H1 (cell line): ENCODE measurements at regions not wholly inside any gene's neighbourhood (a gene's known extent, or its start where the extent isn't known, plus 50 kb on each side); places are given as distances from the start of the nearest gene placed in this dataset.

ENCODE experiments used
- CTCF ChIA-PET: fragments of 300-600 bp; sonication (Branson Sonifier 250); formaldehyde crosslinking; loops from one replicate; lab custom pipeline; 2021; ENCODE audit not compliant: partially characterized antibody; lab: Charles Lee
- POLR2A ChIA-PET: fragments of 300-600 bp; sonication (Branson Sonifier 250); formaldehyde crosslinking; loops from one replicate; lab custom pipeline; 2021; ENCODE audit warnings: inconsistent platforms; ENCODE audit not compliant: partially characterized antibody; lab: Charles Lee
- DNase-seq, 2 experiments: peaks; one replicate each; pipeline versions ENCODE4 v3.0.0 to v3.0.0-alpha.2; 2010 to 2022; ENCODE audit warnings: low spot score in 2 of 2, low read depth in 1 of 2, mixed read lengths in 1 of 2
- FAIRE-seq: peaks from 2 replicates; lab custom pipeline; 2011; peaks lifted over from hg19 to GRCh38; lab: Jason Lieb, UNC
- H2AFZ ChIP-seq: 2 replicates; pipeline ENCODE4 v1.8.1; 2012; ENCODE audit warnings: low read length, inconsistent platforms
- H2AK5ac ChIP-seq: 2 replicates; pipeline ENCODE4 v1.6.1; 2013; ENCODE audit warnings: low read depth, low read length
- H2BK120ac ChIP-seq: replicated peaks from 2 replicates; pipeline ENCODE3; 2013; ENCODE audit warnings: low read depth, low read length, inconsistent platforms
- H2BK12ac ChIP-seq: 2 replicates; pipeline ENCODE4 v1.6.1; 2013; ENCODE audit warnings: low read depth, low read length
- H2BK15ac ChIP-seq: 2 replicates; pipeline ENCODE4 v1.6.1; 2013; ENCODE audit warnings: low read length
- H2BK20ac ChIP-seq: 2 replicates; pipeline ENCODE4 v1.6.1; 2013; ENCODE audit warnings: low read length
- H2BK5ac ChIP-seq: 2 replicates; pipeline ENCODE4 v1.6.1; 2013; ENCODE audit warnings: low read depth, low read length
- H3K14ac ChIP-seq: 2 replicates; pipeline ENCODE4 v1.6.1; 2013; ENCODE audit warnings: inconsistent platforms; ENCODE audit not compliant: insufficient read length
- H3K18ac ChIP-seq: 2 replicates; pipeline ENCODE4 v1.6.1; 2013; ENCODE audit warnings: low read length; ENCODE audit errors: extremely low read depth
- H3K23ac ChIP-seq: 2 replicates; pipeline ENCODE4 v1.6.1; 2013; ENCODE audit warnings: inconsistent platforms; ENCODE audit not compliant: insufficient read length
- H3K23me2 ChIP-seq: 2 replicates; pipeline ENCODE4 v1.6.1; 2013; ENCODE audit warnings: low read depth, low read length
- H3K27ac ChIP-seq: 2 replicates; pipeline ENCODE4 v1.6.1; 2011; ENCODE audit warnings: low read depth, low read length, inconsistent platforms
- H3K27me3 ChIP-seq, 4 experiments: replicated peaks in 1 of 4; 1 replicate in 1 of 4; 2 replicates in 3 of 4; pipeline versions ENCODE4 v1.6.1 to v1.8.1; 2011 to 2013; ENCODE audit warnings: low read length in 3 of 4, mild to moderate bottlenecking in 3 of 4, inconsistent platforms in 2 of 4, mixed read lengths in 2 of 4, moderate library complexity in 1 of 4; ENCODE audit not compliant: control insufficient read depth in 3 of 4, insufficient read depth in 3 of 4; ENCODE audit errors: extremely low read depth in 1 of 4
- H3K36me3 ChIP-seq, 4 experiments: 2 replicates each; pipeline versions ENCODE4 v1.6.1 to v1.8.1; 2011 to 2013; ENCODE audit warnings: mild to moderate bottlenecking in 4 of 4, low read length in 3 of 4, moderate library complexity in 2 of 4, control low read depth in 1 of 4, inconsistent platforms in 1 of 4; ENCODE audit not compliant: insufficient read depth in 4 of 4, control insufficient read depth in 2 of 4
- H3K4ac ChIP-seq: replicated peaks from 2 replicates; pipeline ENCODE3; 2013; ENCODE audit warnings: low read length, low read depth, mixed read lengths, inconsistent platforms; ENCODE audit not compliant: insufficient read length
- H3K4me1 ChIP-seq, 4 experiments: replicated peaks in 1 of 4; 1 replicate in 1 of 4; 2 replicates in 3 of 4; pipeline versions ENCODE4 v1.6.1 to v1.8.1; 2011 to 2013; ENCODE audit warnings: low read length in 3 of 4, inconsistent platforms in 2 of 4, mixed read lengths in 1 of 4; ENCODE audit not compliant: insufficient read depth in 4 of 4, control insufficient read depth in 3 of 4
- H3K4me2 ChIP-seq, 2 experiments: 2 replicates each; pipeline versions ENCODE4 v1.6.1 to v1.8.1; 2011 to 2013; ENCODE audit warnings: low read depth in 2 of 2, low read length in 2 of 2, control low read depth in 1 of 2, inconsistent platforms in 1 of 2, mild to moderate bottlenecking in 1 of 2; ENCODE audit not compliant: insufficient read depth in 1 of 2
- H3K4me3 ChIP-seq, 4 experiments: fragments of 200-600, 300-600 bp in 1 of 4; sonication (generic), shearing (Covaris generic), sonication (Bioruptor Twin) in 1 of 4; 2 replicates each; pipeline versions ENCODE4 v1.5.1 to v1.8.1; 2011 to 2016; ENCODE audit warnings: low read length in 4 of 4, low read depth in 3 of 4, control low read depth in 2 of 4, inconsistent platforms in 2 of 4, mild to moderate bottlenecking in 2 of 4, mixed read lengths in 1 of 4, moderate library complexity in 1 of 4; ENCODE audit not compliant: insufficient read depth in 2 of 4; ENCODE audit errors: extremely low read depth in 1 of 4
- H3K56ac ChIP-seq: replicated peaks from 2 replicates; pipeline ENCODE3; 2013; ENCODE audit warnings: low read depth, mild to moderate bottlenecking, mixed read lengths, low read length, inconsistent platforms; ENCODE audit not compliant: insufficient read length
- H3K79me1 ChIP-seq: 2 replicates; pipeline ENCODE4 v1.6.1; 2013; ENCODE audit warnings: low read depth, low read length, control low read depth
- H3K79me2 ChIP-seq, 2 experiments: 2 replicates each; pipeline versions ENCODE4 v1.6.1 to v1.8.1; 2012 to 2013; ENCODE audit warnings: low read length in 2 of 2, mild to moderate bottlenecking in 2 of 2, inconsistent platforms in 1 of 2; ENCODE audit not compliant: insufficient read depth in 2 of 2, control insufficient read depth in 1 of 2
- H3K9ac ChIP-seq, 4 experiments: replicated peaks in 1 of 4; 1 replicate in 1 of 4; 2 replicates in 3 of 4; pipeline versions ENCODE4 v1.6.1 to v1.8.1; 2011 to 2013; ENCODE audit warnings: low read depth in 3 of 4, low read length in 3 of 4, control low read depth in 2 of 4, mild to moderate bottlenecking in 2 of 4, moderate library complexity in 2 of 4, inconsistent platforms in 1 of 4; ENCODE audit errors: extremely low read depth in 1 of 4
- H3K9me3 ChIP-seq, 2 experiments: 2 replicates each; pipeline versions ENCODE4 v1.6.1 to v1.8.1; 2012 to 2013; ENCODE audit warnings: mild to moderate bottlenecking in 2 of 2, moderate library complexity in 2 of 2, control low read depth in 1 of 2, inconsistent platforms in 1 of 2, low read depth in 1 of 2, low read length in 1 of 2, mixed read lengths in 1 of 2; ENCODE audit not compliant: insufficient read depth in 2 of 2
- H4K20me1 ChIP-seq, 2 experiments: replicated peaks in 1 of 2; 2 replicates each; pipeline versions ENCODE3 to v1.8.1; 2011 to 2013; ENCODE audit warnings: inconsistent platforms in 2 of 2, low read length in 2 of 2, mild to moderate bottlenecking in 1 of 2; ENCODE audit not compliant: insufficient read depth in 2 of 2, control insufficient read depth in 1 of 2
- H4K5ac ChIP-seq: 2 replicates; pipeline ENCODE4 v1.6.1; 2013; ENCODE audit warnings: low read length, low read depth, mixed read lengths, inconsistent platforms; ENCODE audit not compliant: insufficient read length
- H4K8ac ChIP-seq: 2 replicates; pipeline ENCODE4 v1.8.0; 2013; ENCODE audit warnings: mild to moderate bottlenecking, moderate library complexity, low read length, inconsistent platforms; ENCODE audit not compliant: insufficient read depth; ENCODE audit errors: extremely low read depth
- H4K91ac ChIP-seq: replicated peaks from 2 replicates; pipeline ENCODE3; 2013; ENCODE audit warnings: low read length, mixed read lengths, inconsistent platforms; ENCODE audit not compliant: insufficient read length
- CBX5 ChIP-seq: fragments of 300-800, 300-1000 bp; sonication (generic); IDR thresholded peaks from 2 replicates; pipeline ENCODE4 v1.7.1; 2016; ENCODE audit warnings: antibody characterized with exemption, low read length, low read depth
- CHD1 ChIP-seq: IDR thresholded peaks from 2 replicates; pipeline ENCODE4 v1.6.1; 2012; ENCODE audit warnings: low read depth, low read length, improper control_type of control experiment
- CHD2 ChIP-seq: IDR thresholded peaks from 2 replicates; pipeline ENCODE4 v1.6.1; 2012; ENCODE audit warnings: low read length, improper control_type of control experiment
- CREB1 ChIP-seq: IDR thresholded peaks from 2 replicates; pipeline ENCODE4 v1.6.1; 2012; ENCODE audit warnings: inconsistent platforms
- EZH2 ChIP-seq: fragments of 200-600 bp; sonication (generic); IDR thresholded peaks from 2 replicates; pipeline ENCODE4 v1.7.1; 2012; ENCODE audit warnings: low read depth, mild to moderate bottlenecking, moderate library complexity, low read length, inconsistent platforms; ENCODE audit not compliant: severe bottlenecking
- HDAC2 ChIP-seq, 2 experiments: fragments of 300-600 bp in 1 of 2; sonication (generic) in 1 of 2; IDR thresholded peaks; 2 replicates each; pipeline ENCODE4 v1.6.1; 2011 to 2012; ENCODE audit warnings: low read depth in 2 of 2, low read length in 2 of 2, mild to moderate bottlenecking in 2 of 2, moderate library complexity in 2 of 2, borderline replicate concordance in 1 of 2, inconsistent platforms in 1 of 2
- JUND ChIP-seq: IDR thresholded peaks from 2 replicates; pipeline ENCODE4 v1.6.1; 2011; ENCODE audit warnings: mild to moderate bottlenecking, improper control_type of control experiment, low read length
- NANOG ChIP-seq: IDR thresholded peaks from 2 replicates; pipeline ENCODE4 v1.6.1; 2011; ENCODE audit warnings: low read length, low read depth, mild to moderate bottlenecking, inconsistent platforms; ENCODE audit not compliant: insufficient read depth, poor library complexity, severe bottlenecking
- RAD21 ChIP-seq, 2 experiments: IDR thresholded peaks in 1 of 2; conservative IDR thresholded peaks in 1 of 2; 2 replicates each; pipeline ENCODE4 v1.6.1; 2011; ENCODE audit warnings: low read depth in 2 of 2, low read length in 2 of 2, improper control_type of control experiment in 1 of 2, inconsistent platforms in 1 of 2, mild to moderate bottlenecking in 1 of 2, moderate library complexity in 1 of 2
- RFX5 ChIP-seq: IDR thresholded peaks from 2 replicates; pipeline ENCODE4 v1.6.1; 2011; ENCODE audit warnings: low read depth, low read length, improper control_type of control experiment, borderline replicate concordance
- RNF2 ChIP-seq: fragments of 200-900, 300-1000 bp; sonication (generic); IDR thresholded peaks from 2 replicates; pipeline ENCODE4 v1.7.1; 2016; ENCODE audit warnings: borderline replicate concordance, low read depth, mild to moderate bottlenecking, antibody characterized with exemption, low read length; ENCODE audit not compliant: poor library complexity, severe bottlenecking; ENCODE audit errors: missing control alignments
- SIN3A ChIP-seq, 2 experiments: IDR thresholded peaks in 1 of 2; conservative IDR thresholded peaks in 1 of 2; 2 replicates each; pipeline ENCODE4 v1.6.1; 2011 to 2012; ENCODE audit warnings: low read length in 2 of 2, improper control_type of control experiment in 1 of 2, low read depth in 1 of 2, mild to moderate bottlenecking in 1 of 2
- TAF1 ChIP-seq: IDR thresholded peaks from 2 replicates; pipeline ENCODE4 v1.6.1; 2011; ENCODE audit warnings: mild to moderate bottlenecking, low read depth, low read length
- TEAD4 ChIP-seq: IDR thresholded peaks from 2 replicates; pipeline ENCODE4 v1.6.1; 2012; ENCODE audit warnings: low read depth, low read length, inconsistent platforms, mixed read lengths
- WGBS, 2 experiments: shearing (Covaris generic) in 1 of 2; methylation state at CpG; one replicate each; pipeline versions ENCODE4 v1.1.6 to v1.1.7; 2013 to 2015; ENCODE audit warnings: low lambda C conversion rate in 2 of 2, mixed read lengths in 2 of 2, inconsistent platforms in 1 of 2, low coverage in 1 of 2, missing lambda C conversion rate in 1 of 2; ENCODE audit not compliant: insufficient replicate concordance in 2 of 2, insufficient coverage in 1 of 2, insufficient read length in 1 of 2; ENCODE audit errors: extremely low coverage in 1 of 2, missing lambda C conversion rate in 1 of 2; 5-methylcytosine and 5-hydroxymethylcytosine counted together

DNA sequence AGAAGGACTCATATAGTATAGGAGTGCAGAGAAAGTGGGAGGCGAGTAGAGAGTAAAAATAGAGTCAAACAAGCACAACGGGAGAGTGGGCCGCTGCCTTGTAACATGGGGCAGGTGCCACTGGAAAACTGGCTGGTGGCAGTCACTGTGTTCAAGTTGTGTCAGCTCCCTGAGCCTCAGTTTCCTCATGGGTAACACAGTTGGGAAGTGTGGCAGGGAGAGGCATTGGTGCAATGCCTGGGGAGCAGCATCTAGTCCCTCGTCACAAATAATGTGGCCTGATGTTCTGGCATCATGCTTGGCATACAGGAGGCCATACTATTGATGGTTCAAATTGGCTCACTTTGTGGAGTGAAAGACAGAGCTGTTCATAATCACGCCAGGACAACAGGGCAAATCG, 78.9 kb upstream of the SPON1 start:
- Histone ChIP-seq H3K23ac (no peak overlapping the region), H3K79me1 (no peaks in the 10 kb centered on the region), H3K4me3 (no peak overlapping the region), H3K27ac (no peak overlapping the region), H2BK20ac (no peak overlapping the region), H3K36me3 (no peaks in the 10 kb centered on the region), H2BK12ac (no peak overlapping the region), H3K9me3 (no peaks in the 10 kb centered on the region), H2BK15ac (no peak overlapping the region), H2BK5ac (no peak overlapping the region), H3K23me2 (no peaks in the 10 kb centered on the region), H3K79me2 (no peaks in the 10 kb centered on the region), H4K20me1 (no peaks in the 10 kb centered on the region), H4K91ac (no peak overlapping the region), H3K4me2 (no peak overlapping the region), H3K4me1 (no peaks in the 10 kb centered on the region), H3K18ac (no peak overlapping the region), H2AFZ (no peak overlapping the region), H3K14ac (no peak overlapping the region), H3K9ac (no peak overlapping the region), H3K27me3 (no peaks in the 10 kb centered on the region), H3K4ac (no peak overlapping the region), H3K56ac (no peak overlapping the region), H2AK5ac (no peak overlapping the region), H4K5ac (no peak overlapping the region), H4K8ac (no peak overlapping the region), H2BK120ac (no peak overlapping the region)
- CTCF ChIA-PET: interaction anchor here (0.8 to 1.8 kb wide), 2 partner anchors 11 to 12 kb away, joined by 3 to 6 read pairs; no protein-coding TSS in a partner anchor
- POLR2A ChIA-PET: no interaction called here
- DNase-seq (no peak), FAIRE-seq (no peak)
- 94% methylated on average over 6 of the region's 6 CpGs; no CpG with 5 or more reads in 1 of the 2 experiments for WGBS, 2 experiments
- TF ChIP-seq CHD2: no peak
- TF ChIP-seq SIN3A (conservative IDR thresholded peaks at IDR 0.05 in 1 of 2, IDR thresholded peaks at IDR 0.05 in 1 of 2; ENCODE audit: low read depth in 1 of 2, low read length in 2 of 2): no peak
- no peak for TF ChIP-seq HDAC2 (IDR thresholded peaks at IDR 0.05; ENCODE audit: borderline replicate concordance in 1 of 2, low read depth in 2 of 2, low read length in 2 of 2)
- TF ChIP-seq TAF1: no peak
- no peak for TF ChIP-seq CBX5
- TF ChIP-seq CHD1: no peak
- no peak for TF ChIP-seq NANOG
- no peak for TF ChIP-seq RAD21 (IDR thresholded peaks at IDR 0.05 in 1 of 2, conservative IDR thresholded peaks at IDR 0.05 in 1 of 2; ENCODE audit: low read depth in 2 of 2, low read length in 2 of 2)
- no peak for TF ChIP-seq JUND
- TF ChIP-seq CREB1: no peak
- TF ChIP-seq EZH2: no peak
- no peak for TF ChIP-seq TEAD4
- TF ChIP-seq RNF2: no peak
- TF ChIP-seq RFX5: no peak
